HG03175 (cell line): ENCODE measurements at regions not wholly inside any gene's neighbourhood (a gene's known extent, or its start where the extent isn't known, plus 50 kb on each side); places are given as distances from the start of the nearest gene placed in this dataset.
"Not testable (repeated sequence)": the region's sequence is repeated elsewhere in the genome, so short reads cannot be mapped to it uniquely, and the experiment has no call there.

Source experiments
- ATAC-seq: cut with Tn5 transposase; IDR thresholded peaks from one replicate; pipeline ENCODE4 v1.9.1; 2021; ENCODE audit warnings: mild to moderate bottlenecking, moderate library complexity; ENCODE audit not compliant: unreplicated experiment

GRCh38 chr3:106827515-106828213, 549.6 kb upstream of the CCDC54 start:
- no peak for ATAC-seq

- ATAC-seq, result no peak
Observed at GRCh38 chr3:106829206-106829605, 548.0 kb upstream of the CCDC54 start.

GRCh38 chr3:106830334-106830733, 546.9 kb upstream of the CCDC54 start:
- no peak for ATAC-seq

- ATAC-seq, result no peak
Observed at GRCh38 chr3:106836906-106837305, 540.3 kb upstream of the CCDC54 start.

DNA sequence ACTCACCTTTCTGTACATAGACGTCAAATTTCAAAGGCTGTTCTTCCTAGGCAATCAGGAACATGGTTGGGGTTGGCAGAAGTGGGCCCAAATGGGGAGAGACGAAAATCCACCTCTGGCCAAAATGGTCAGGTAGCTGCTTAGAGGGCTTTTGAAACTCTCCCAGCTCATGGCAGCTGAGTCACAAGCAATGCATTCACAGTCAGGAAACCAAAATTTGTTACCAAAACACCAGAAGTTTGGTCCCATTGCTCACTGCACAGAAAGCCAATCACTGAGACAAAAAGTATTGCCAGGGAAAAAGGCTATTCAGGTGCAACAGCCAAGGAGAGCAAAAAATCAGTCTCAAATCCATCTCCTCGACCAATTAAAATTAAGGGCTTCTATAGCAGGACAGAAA, 539.6 kb upstream of the CCDC54 start:
- no peak for ATAC-seq

- ATAC-seq, result no peak
Observed at GRCh38 chr3:106839576-106840280, 537.5 kb upstream of the CCDC54 start.

GRCh38 chr3:106840319-106840718, 536.9 kb upstream of the CCDC54 start:
- ATAC-seq, result no peak

DNA sequence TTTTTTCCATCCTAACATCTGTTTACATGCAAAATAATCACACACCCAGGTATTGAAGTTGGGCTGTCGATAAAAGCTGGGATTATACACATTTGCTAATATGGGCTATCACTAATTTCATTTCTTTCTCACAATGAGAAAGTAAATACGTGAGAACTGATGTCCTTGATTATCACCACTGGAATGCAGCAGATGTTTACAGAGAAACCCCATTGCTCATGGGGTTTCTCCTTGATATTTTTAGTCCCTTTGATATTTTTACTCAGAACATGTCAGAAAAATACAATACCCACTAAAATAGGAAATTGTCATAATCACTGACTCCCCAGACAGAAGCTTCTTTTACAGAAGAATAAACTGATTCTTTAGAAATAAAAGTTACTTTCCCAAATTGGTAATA, 535.1 kb upstream of the CCDC54 start:
- ATAC-seq, result no peak

- ATAC-seq, result no peak
Observed at GRCh38 chr3:106844638-106845037, 532.6 kb upstream of the CCDC54 start.

DNA sequence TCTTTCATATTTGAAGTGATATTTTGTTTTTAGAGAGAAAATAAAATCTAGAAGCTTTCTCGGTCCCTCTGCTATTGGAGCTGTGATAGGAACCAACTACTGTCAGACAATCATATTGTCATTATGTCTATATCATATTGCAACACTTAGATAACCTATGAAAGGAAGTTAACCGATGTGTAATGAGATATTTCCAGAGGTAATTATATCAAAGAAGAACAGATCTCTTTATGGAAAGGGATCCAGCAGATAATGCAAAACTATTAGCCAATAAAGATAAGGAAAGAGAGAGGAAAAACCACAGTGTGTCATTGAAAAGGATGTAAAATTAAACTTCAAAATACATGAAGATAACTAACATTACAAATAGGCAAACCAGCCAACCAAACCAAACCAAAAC, 529.1 kb upstream of the CCDC54 start:
- ATAC-seq, result no peak

DNA sequence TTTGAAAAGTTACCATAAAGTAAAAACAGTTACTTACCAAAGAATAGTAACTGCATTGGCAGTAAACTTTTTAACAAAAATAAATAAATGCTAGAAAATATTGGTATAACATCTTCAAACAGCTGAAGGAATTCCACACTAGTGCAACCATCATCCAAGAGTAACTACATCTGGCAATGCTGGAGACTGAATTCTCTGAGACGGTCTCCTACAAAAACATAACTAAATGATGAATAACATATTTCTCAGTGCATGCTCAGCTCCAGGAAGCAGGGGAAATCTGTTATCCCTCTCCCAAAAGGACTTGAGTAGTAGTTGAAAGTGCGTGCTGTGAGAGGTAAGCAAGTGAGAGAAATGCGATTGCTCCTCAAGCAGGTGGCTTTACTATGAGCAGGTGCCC, 526.8 kb upstream of the CCDC54 start:
- no peak for ATAC-seq

- not testable (repeated sequence) for ATAC-seq
Observed at GRCh38 chr3:106858321-106858720, 518.9 kb upstream of the CCDC54 start.

GRCh38 chr3:106860182-106860581, 517.1 kb upstream of the CCDC54 start:
- ATAC-seq, result no peak

GRCh38 chr3:106862067-106862466, 515.2 kb upstream of the CCDC54 start:
- no peak for ATAC-seq

DNA sequence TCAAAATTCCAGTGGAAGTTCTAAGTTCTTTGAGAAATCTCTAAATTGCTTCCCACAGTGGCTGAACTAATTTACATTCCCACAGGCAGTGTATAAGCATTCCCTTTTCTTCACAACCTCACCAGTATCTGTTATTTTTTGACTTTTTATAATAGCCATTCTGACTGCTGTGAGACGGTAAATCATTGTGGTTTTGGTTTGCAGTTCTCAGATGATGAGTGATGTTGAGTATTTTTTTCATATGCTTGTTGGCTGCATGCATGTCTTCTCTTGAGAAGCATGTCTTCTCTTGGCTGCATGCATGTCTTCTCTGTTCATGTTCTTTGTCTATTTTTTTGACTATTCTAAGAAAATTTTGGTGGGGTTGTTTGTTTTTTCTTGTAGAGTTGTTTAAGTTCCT, 499.6 kb upstream of the CCDC54 start:
- no peak for ATAC-seq

DNA sequence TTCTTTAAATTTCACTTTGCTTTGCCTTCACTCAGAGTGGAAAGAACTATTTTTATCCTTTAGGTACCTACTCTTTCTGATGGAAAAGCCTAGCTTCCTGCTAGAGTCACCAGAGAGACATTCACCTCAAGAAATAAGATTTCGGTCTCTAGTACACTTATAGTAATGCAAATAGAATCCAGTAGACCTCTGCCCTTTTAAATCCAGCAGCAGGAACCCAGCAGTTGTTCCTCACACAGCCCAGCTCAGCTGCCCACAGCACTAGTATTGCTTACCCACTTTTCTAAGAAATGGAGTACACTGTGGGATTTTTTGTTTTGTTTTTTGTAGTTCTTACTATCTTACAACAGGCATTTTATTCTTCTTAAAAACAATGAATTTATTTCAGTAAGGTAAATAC, 497.0 kb upstream of the CCDC54 start:
- no peak for ATAC-seq

- no peak for ATAC-seq
Observed at GRCh38 chr3:106881186-106881585, 496.1 kb upstream of the CCDC54 start.

DNA sequence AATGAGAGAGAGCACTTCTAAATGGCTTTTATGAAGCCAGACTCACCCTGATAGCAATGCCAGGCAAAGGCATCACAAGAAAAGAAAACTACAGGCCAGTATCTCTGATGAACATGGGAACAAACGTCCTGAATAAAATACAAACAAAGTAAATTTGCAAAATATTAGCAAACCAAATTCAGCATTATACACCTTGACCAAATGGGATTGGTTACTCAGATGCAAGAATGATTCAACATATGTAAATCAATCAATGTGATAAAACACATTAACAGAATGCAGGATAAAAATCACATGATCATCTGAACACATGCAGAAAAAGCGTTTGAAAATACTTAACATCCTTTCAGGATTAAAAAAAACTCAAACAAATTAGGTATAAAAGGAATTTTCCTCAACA, 494.9 kb upstream of the CCDC54 start:
- no peak for ATAC-seq

DNA sequence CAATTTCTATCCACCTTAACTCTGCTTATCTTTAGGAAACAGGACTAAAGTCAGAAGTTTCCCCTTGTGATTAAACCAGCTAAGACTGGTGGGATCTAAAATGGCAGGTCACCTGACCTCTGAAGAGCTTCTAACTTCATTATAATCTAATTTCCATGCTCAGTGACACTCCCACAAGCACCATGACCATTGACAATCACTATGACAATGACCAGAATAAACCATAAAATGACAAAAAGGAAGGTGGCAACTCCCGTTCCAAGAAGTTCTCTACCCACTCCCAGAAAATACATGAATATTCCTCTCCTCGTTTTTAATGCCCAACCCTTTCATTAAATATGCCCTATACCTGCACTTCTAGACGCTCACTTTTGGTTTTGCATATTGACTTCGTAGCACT, 471.2 kb upstream of the CCDC54 start:
- no peak for ATAC-seq

DNA sequence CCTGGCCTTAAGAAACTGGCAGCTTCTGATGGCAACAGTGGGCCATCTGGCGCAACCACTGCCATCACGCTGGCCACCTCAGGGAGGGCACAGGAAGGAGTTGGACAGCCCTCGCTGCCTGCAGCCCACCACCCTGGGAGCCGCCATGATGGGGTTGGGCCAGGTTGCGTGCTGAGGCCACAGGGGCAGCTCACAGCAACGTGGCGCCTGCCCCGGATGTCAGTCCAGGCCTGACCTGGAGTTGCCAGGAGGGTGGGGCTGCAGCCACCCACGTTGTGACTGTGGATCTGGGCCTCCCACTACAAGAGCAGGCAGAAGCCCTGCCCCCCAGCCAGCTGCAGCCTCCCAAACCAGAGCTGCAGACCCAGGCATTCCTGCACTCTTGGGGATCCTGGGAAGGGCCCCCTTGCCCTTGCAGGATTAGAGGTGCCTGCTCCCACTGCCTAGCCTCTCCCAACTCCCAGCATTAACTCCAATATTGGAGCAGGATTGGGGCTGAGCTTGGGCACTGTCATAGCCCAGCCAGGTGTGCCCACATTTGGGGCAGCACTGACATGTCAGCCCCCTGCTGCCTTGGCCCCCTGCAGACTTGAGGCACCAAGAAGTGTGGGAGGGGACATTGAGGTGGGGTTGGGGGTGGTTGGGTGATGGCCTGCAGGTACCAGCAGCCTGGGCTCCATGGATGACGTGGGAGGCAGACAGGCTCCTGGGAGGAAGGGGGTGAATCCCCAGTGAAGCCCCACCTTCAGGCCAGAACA, 468.9 kb upstream of the CCDC54 start:
- ATAC-seq, result no peak

GRCh38 chr3:106913111-106913698, 464.0 kb upstream of the CCDC54 start:
- no peak for ATAC-seq

GRCh38 chr3:106913966-106914365, 463.3 kb upstream of the CCDC54 start:
- no peak for ATAC-seq
